SIG-M5 treated with dmso at 0.1 percent for 504 hours (cell line): ENCODE measurements at regions not wholly inside any gene's neighbourhood (a gene's known extent, or its start where the extent isn't known, plus 50 kb on each side); places are given as distances from the start of the nearest gene placed in this dataset.
"Not testable (repeated sequence)": the region's sequence is repeated elsewhere in the genome, so short reads cannot be mapped to it uniquely, and the experiment has no call there.

Experiments used
- DNase-seq: peaks from one replicate; lab custom pipeline; 2025; ENCODE audit not compliant: unreplicated experiment; lab: John Stamatoyannopoulos, UW

GRCh38 chr7:50251765-50252164 lies 52.8 kb upstream of the IKZF1 start:
- DNase-seq: no peak

DNA sequence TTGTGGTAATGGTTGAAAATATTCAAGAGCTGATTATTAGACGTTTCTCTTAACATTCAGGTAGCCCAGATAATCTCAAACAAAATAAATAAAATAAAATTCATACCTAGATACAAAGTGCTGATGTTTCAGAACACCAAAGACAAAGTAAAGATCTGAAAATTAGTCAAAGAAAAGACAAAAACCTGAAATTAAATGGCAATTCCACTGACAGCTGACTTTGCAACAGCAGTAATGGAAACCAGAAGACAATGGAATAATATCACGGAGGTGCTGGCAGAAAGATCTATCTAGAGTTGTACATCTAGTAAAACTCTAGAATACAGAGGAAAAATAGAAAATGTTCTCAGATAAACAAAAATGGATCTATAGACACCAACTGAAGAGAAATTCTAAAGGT lies 58.0 kb upstream of the IKZF1 start:
- no peak for DNase-seq

DNA sequence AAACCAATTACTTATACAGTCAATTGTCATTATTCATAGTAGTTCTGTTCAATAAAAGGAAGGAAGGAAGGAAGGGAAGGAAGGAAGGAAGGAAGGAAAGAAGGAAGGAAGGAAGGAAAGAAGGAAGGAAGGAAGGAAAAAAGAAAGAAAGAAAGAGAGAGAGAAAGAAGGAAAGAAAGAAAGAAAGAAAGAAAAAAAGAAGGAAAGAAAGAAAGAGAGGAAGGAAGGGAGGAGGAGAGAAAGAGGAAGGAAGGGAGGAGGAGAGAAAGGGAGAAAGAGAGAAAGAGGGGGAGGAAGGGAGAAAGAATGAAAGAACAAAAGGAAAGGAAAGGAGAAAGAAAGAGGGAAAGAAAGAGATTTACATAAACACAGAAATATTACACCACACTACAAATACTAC lies 62.4 kb upstream of the IKZF1 start:
- DNase-seq: not testable (repeated sequence)

- not testable (repeated sequence) for DNase-seq
These were observed 63.8 kb upstream of the IKZF1 start for GRCh38 chr7:50240699-50241098.

DNA sequence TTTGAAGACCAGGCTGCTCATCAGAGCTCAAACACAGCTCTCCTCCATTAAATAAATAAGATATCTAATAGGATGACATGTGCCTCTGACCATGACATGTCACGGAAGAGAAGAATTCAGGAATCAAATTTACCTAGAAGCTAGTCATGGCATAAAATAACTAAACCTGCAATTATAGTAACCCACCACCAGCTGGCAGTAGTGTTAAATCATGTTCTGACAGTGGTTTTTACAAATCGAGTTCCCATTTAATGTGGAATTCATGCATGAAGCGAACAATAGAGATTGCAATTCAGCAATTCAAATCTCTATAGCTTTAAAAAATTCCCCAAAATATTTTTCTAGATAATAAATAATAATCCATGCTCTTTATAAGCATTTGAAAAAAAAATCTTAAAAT lies 74.6 kb upstream of the IKZF1 start:
- DNase-seq: peak; percentile 31

DNA sequence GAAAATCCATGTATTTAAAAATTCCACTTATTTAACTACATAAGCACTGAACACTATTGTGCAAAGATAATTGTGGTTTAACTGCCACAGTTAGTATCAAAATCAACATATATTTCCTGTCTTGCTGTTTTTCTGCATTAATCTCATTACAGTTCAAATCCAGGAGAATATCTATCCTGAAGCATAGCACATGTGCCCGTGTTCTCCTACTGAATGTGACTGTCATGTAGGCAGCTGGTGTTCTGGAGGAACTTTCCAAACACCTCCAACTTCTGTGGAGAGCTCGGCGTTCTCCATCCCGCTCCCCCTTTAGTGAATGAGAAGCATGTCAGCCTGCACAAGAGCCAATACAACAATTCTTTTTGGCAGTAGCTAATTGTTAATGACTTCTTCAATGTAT lies 76.4 kb upstream of the IKZF1 start:
- DNase-seq: no peak

- DNase-seq: peak; percentile 80
These were observed 76.8 kb upstream of the IKZF1 start for GRCh38 chr7:50227726-50228125.

GRCh38 chr7:50226669-50227068 lies 77.8 kb upstream of the IKZF1 start:
- DNase-seq: no peak

- DNase-seq: peak; percentile 52
These were observed 78.4 kb upstream of the IKZF1 start for GRCh38 chr7:50226145-50226544.

GRCh38 chr7:50221433-50221832 lies 83.1 kb upstream of the IKZF1 start:
- no peak for DNase-seq

DNA sequence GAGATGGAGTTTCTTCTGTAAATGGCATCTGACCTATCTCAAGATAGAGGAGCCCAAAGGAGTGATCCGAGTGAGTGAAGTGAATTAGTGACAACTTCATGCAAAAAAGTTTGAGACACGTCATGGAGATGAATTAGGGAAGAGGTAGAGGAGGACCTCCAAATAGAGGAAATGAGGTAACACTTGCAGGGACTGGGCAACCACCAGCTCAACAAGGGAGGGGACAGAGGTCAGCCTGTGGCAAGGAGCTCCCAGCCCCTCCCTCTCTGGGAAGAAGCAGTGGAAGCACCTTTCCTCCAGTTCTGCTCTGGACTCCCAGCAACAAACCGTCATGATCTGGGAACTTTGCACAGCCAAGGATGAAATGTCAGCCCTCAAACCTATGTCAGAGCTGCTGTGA lies 83.5 kb upstream of the IKZF1 start:
- DNase-seq: peak; percentile 34

GRCh38 chr7:50220273-50220672 lies 84.2 kb upstream of the IKZF1 start:
- peak; percentile 78 for DNase-seq

- peak; percentile 85 for DNase-seq
These were observed 86.7 kb upstream of the IKZF1 start for GRCh38 chr7:50217821-50218281.

- DNase-seq: no peak
These were observed 87.1 kb upstream of the IKZF1 start for GRCh38 chr7:50217401-50217800.

DNA sequence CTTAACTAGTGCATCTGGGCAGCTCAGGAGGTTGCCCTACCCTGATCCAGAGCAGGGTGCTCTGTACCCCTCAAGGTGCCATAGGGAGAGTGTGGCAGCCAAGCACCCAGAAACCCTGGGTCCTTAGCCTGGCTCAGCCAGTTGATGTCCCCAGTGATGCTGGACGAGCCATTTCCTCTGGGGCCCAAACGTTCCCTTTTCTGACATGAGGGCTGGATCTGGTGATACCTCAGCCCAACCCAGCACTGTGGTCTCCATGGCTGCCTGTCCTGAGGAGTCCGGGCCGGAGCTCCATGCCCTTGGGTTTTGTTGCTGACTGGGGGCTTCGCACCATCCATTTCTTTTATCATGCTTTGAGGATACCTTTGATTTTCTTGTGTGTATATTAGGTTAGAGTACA lies 87.9 kb upstream of the IKZF1 start:
- DNase-seq: no peak

DNA sequence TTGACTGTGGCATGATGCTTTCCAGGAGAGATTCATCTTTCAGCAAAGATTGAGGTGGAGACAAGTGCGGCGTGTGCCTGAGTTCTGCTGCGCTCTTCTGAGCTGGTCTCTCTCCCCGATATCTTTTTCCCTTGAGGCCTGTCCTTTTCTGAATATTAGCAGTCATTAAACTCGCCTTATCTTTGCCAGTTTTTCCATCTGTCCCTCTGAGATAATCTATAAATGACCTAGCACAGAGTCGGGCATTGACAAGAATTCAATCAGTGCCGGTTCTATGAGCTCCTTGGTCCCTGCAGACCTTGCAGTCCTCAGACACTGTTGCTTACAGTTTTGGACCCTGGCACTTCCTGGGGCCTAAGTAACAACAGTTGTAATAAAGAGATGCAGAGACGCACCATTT lies 89.7 kb upstream of the IKZF1 start:
- no peak for DNase-seq

DNA sequence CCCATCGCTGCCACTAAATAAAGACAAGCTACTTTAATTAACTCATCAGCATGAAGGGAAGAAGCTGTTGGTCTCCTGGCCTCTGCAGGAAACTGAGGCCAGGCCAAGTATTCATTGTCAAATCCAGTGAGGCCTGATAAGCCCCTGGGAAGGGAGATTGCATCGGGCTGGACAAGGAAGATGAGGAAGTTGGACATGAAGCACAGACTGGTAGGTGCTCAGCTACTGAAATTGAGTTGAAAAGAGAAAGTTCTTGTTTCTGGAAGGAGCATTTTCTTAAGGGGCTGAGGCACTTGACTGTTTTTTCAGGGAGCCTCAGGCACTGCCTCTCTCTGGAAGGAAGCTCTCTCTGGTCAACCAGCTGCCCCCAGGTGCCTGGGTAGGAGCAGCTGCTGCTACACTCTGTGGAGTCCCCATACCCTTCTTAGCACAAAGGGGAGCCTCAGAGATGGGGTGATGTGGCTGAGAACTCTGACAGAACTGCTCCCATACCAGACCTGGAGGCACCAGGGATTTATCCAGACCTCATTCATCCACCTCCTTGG lies 90.3 kb upstream of the IKZF1 start:
- peak; percentile 40 for DNase-seq

DNA sequence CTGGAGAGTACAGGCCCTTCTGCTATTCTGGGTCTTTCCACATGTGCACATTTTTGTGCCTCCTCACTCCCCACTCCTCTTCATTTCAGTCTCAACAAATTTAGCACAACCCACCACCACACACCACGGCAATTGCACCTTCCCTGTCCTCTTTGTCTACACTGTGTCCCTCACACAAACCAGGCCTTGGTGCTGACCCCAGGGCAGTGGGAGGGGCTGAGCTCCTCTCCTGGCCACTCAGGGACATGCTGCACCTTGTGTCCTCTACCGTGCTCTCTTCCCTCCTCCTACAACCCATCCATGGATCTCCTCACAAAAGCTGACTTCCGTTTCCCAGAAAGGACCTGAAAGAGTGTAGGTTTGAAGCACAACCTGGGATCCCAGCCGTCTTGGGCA lies 90.9 kb upstream of the IKZF1 start:
- no peak for DNase-seq

GRCh38 chr7:50212666-50213621 lies 91.6 kb upstream of the IKZF1 start:
- DNase-seq: peak; percentile 77

GRCh38 chr7:50212016-50212325 lies 92.5 kb upstream of the IKZF1 start:
- DNase-seq: no peak

GRCh38 chr7:50211130-50212015 lies 93.1 kb upstream of the IKZF1 start:
- DNase-seq: no peak

DNA sequence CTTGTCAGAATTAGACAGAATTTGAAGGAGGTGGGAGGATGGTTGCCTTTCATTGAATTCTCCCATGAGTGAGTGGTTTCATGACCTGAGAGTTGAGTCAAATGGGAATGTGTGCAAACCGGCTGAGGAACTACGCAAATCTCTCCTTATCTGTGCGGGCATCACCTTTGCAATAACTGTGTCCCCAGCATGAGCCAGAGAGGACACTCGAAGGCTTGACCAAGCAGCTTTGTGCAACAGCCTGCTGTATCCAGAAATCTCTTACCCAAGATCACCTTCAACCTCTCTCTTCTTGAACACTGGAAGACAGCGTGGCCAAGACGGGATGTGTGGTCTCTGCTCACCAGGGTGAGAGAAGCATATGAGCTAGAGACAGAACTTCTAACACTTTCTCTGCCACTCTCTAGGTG lies 93.8 kb upstream of the IKZF1 start:
- DNase-seq: no peak
